HEK293T (cell line): ENCODE measurements at regions not wholly inside any gene's neighbourhood (a gene's known extent, or its start where the extent isn't known, plus 50 kb on each side); places are given as distances from the start of the nearest gene placed in this dataset.

Source experiments
- CTCF ChIA-PET: fragments of 350-600 bp; formaldehyde crosslinking; extraction: SDS; loops from one replicate; lab custom pipeline; 2021; ENCODE audit warnings: antibody characterized with exemption, inconsistent platforms; lab: Yijun Ruan, JAX
- POLR2A ChIA-PET: fragments of 350-600 bp; formaldehyde crosslinking; extraction: SDS; loops from one replicate; lab custom pipeline; 2020; ENCODE audit warnings: antibody characterized with exemption, inconsistent platforms; lab: Yijun Ruan, JAX
- DNase-seq: peaks from one replicate; pipeline ENCODE4 v3.0.0; 2012; ENCODE audit warnings: mixed read lengths; ENCODE audit errors: extremely low spot score
- ARNT ChIP-seq: fragments of 450-650 bp; IDR thresholded peaks from 2 replicates; pipeline ENCODE4 v1.6.1; 2017; ENCODE audit warnings: mild to moderate bottlenecking
- BHLHE40 ChIP-seq: fragments of 450-650 bp; IDR thresholded peaks from 2 replicates; pipeline ENCODE4 v1.6.1; 2016; ENCODE audit warnings: mild to moderate bottlenecking, moderate library complexity, borderline replicate concordance
- CTBP1 ChIP-seq: fragments of 450-650 bp; IDR thresholded peaks from 2 replicates; pipeline ENCODE4 v1.6.1; 2016; ENCODE audit warnings: borderline replicate concordance
- ELF4 ChIP-seq: fragments of 450-650 bp; IDR thresholded peaks from 2 replicates; pipeline ENCODE4 v1.6.1; 2017; ENCODE audit warnings: antibody characterized with exemption
- FOXA1 ChIP-seq: fragments of 450-650 bp; IDR thresholded peaks from 2 replicates; pipeline ENCODE4 v1.6.1; 2016; ENCODE audit warnings: mild to moderate bottlenecking
- FOXK2 ChIP-seq: fragments of 450-650 bp; IDR thresholded peaks from 2 replicates; pipeline ENCODE4 v1.6.1; 2016; ENCODE audit warnings: mild to moderate bottlenecking
- FOXM1 ChIP-seq: fragments of 450-650 bp; IDR thresholded peaks from 2 replicates; pipeline ENCODE4 v1.6.1; 2017; ENCODE audit warnings: mild to moderate bottlenecking, borderline replicate concordance
- HDGF ChIP-seq: fragments of 450-650 bp; IDR thresholded peaks from 2 replicates; pipeline ENCODE4 v1.6.1; 2017; ENCODE audit warnings: antibody characterized with exemption, borderline replicate concordance
- L3MBTL2 ChIP-seq: fragments of 450-650 bp; conservative IDR thresholded peaks from 2 replicates; pipeline ENCODE4 v1.6.1; 2016; ENCODE audit warnings: mild to moderate bottlenecking
- LEF1 ChIP-seq: fragments of 450-650 bp; IDR thresholded peaks from 2 replicates; pipeline ENCODE4 v1.6.1; 2017; ENCODE audit warnings: mild to moderate bottlenecking, borderline replicate concordance
- NFRKB ChIP-seq: fragments of 450-650 bp; IDR thresholded peaks from 2 replicates; pipeline ENCODE4 v1.6.1; 2016; ENCODE audit warnings: mild to moderate bottlenecking, moderate library complexity
- PKNOX1 ChIP-seq: fragments of 450-650 bp; IDR thresholded peaks from 2 replicates; pipeline ENCODE4 v1.6.1; 2016
- SP1 ChIP-seq: fragments of 450-650 bp; IDR thresholded peaks from 2 replicates; pipeline ENCODE4 v1.6.1; 2017
- SUZ12 ChIP-seq: fragments of 450-650 bp; IDR thresholded peaks from 2 replicates; pipeline ENCODE4 v1.6.1; 2016; ENCODE audit warnings: mild to moderate bottlenecking
- TARDBP ChIP-seq: fragments of 450-650 bp; IDR thresholded peaks from 2 replicates; pipeline ENCODE4 v1.6.1; 2016
- ZNF384 ChIP-seq: fragments of 450-650 bp; IDR thresholded peaks from 2 replicates; pipeline ENCODE4 v1.6.1; 2016

- DNase-seq = no peak
- CTCF ChIA-PET = no interaction called here
- POLR2A ChIA-PET = no interaction called here
- TF ChIP-seq SUZ12 (no peak), FOXM1 (no peak), LEF1 (no peak), FOXK2 (no peak), HDGF (no peak), CTBP1 (no peak), ZNF384 (no peak), TARDBP (no peak)
These were observed 737.4 kb downstream of the MRPL39 start for GRCh38 chr21:24869862-24870261.

GRCh38 chr21:24868117-24868516 is 739.2 kb downstream of the MRPL39 start:
- no peak for DNase-seq
- TF ChIP-seq NFRKB (no peak), PKNOX1 (no peak)
- CTCF ChIA-PET = no interaction called here
- POLR2A ChIA-PET = no interaction called here

GRCh38 chr21:24861471-24861870 is 745.8 kb downstream of the MRPL39 start:
- POLR2A ChIA-PET = no interaction called here
- CTCF ChIA-PET = no interaction called here
- TF ChIP-seq FOXK2 = no peak
- no peak for TF ChIP-seq NFRKB
- no peak for TF ChIP-seq ZNF384
- TF ChIP-seq SUZ12 = no peak
- no peak for TF ChIP-seq BHLHE40
- no peak for TF ChIP-seq PKNOX1
- no peak for TF ChIP-seq TARDBP
- no peak for TF ChIP-seq FOXA1
- no peak for TF ChIP-seq HDGF
- no peak for TF ChIP-seq SP1
- TF ChIP-seq CTBP1 = no peak
- DNase-seq = no peak

GRCh38 chr21:24856326-24856725 is 751.0 kb downstream of the MRPL39 start:
- CTCF ChIA-PET = no interaction called here
- TF ChIP-seq ELF4 = no peak
- TF ChIP-seq NFRKB = no peak
- TF ChIP-seq LEF1 = no peak
- no peak for TF ChIP-seq TARDBP
- no peak for TF ChIP-seq FOXM1
- TF ChIP-seq FOXA1 = no peak
- TF ChIP-seq FOXK2 = no peak
- TF ChIP-seq HDGF = no peak
- POLR2A ChIA-PET = no interaction called here
- no peak for DNase-seq

- no peak for DNase-seq
- POLR2A ChIA-PET = no interaction called here
- CTCF ChIA-PET = no interaction called here
- TF ChIP-seq FOXM1 = no peak
- no peak for TF ChIP-seq ZNF384
- TF ChIP-seq SP1 = no peak
- no peak for TF ChIP-seq HDGF
- no peak for TF ChIP-seq PKNOX1
- TF ChIP-seq FOXA1 = no peak
- TF ChIP-seq ELF4 = no peak
- no peak for TF ChIP-seq ARNT
- no peak for TF ChIP-seq L3MBTL2
- TF ChIP-seq BHLHE40 = no peak
- no peak for TF ChIP-seq CTBP1
- no peak for TF ChIP-seq TARDBP
- TF ChIP-seq LEF1 = no peak
- TF ChIP-seq FOXK2 = no peak
- no peak for TF ChIP-seq NFRKB
- no peak for TF ChIP-seq SUZ12
These were observed 754.6 kb downstream of the MRPL39 start for GRCh38 chr21:24852610-24853195.

- TF ChIP-seq SUZ12 (no peak), FOXA1 (no peak), TARDBP (no peak), PKNOX1 (no peak), NFRKB (no peak), LEF1 (no peak), ZNF384 (no peak), CTBP1 (no peak), BHLHE40 (no peak), SP1 (no peak), FOXM1 (no peak), ELF4 (no peak), ARNT (no peak)
- CTCF ChIA-PET = no interaction called here
- no peak for DNase-seq
- POLR2A ChIA-PET = no interaction called here
These were observed 757.2 kb downstream of the MRPL39 start for GRCh38 chr21:24850121-24850520.
